Lower leg skin (tissue), 4 donors: ENCODE measurements at regions not wholly inside any gene's neighbourhood (a gene's known extent, or its start where the extent isn't known, plus 50 kb on each side); places are given as distances from the start of the nearest gene placed in this dataset.

Source experiments
- DNase-seq, 2 donors: peaks; one replicate each; pipeline ENCODE4 v3.0.0-alpha.2; 2019; ENCODE audit warnings: low spot score in 2 of 2
- H3K4me3 ChIP-seq: fragments of 200-600 bp; sonication (generic); 2 replicates; pipeline ENCODE4 v1.5.1; 2017; ENCODE audit warnings: mild to moderate bottlenecking, low read depth; ENCODE audit not compliant: poor library complexity, severe bottlenecking
- CTCF ChIP-seq, 3 donors: fragments of 450-650 bp; IDR thresholded peaks; one replicate each; pipeline ENCODE4 v1.5.1; 2016; ENCODE audit warnings: antibody characterized with exemption in 3 of 3, mild to moderate bottlenecking in 3 of 3, moderate library complexity in 2 of 3
- POLR2A ChIP-seq, 2 donors: fragments of 450-650 bp; IDR thresholded peaks; one replicate each; pipeline ENCODE4 v1.6.1; 2016 to 2017; ENCODE audit warnings: antibody characterized with exemption in 2 of 2, mild to moderate bottlenecking in 1 of 2, moderate library complexity in 1 of 2
- WGBS, 2 donors: methylation state at CpG; one replicate each; pipeline ENCODE4 v1.1.5; 2018; 5-methylcytosine and 5-hydroxymethylcytosine counted together
- intact Hi-C: fragments of 100-400 bp; cut with DNase I; formaldehyde crosslinking; loops from one replicate; pipeline ENCODE4 v1.15.0; 2023; ENCODE audit warnings: low total_unique reads

GRCh38 chr7:14960721-14961120 lies 58.2 kb upstream of the DGKB start:
- intact Hi-C loops = no loop called here
- DNase-seq = no peak
- TF ChIP-seq POLR2A (IDR thresholded peaks at IDR 0.05) (no peak), CTCF (IDR thresholded peaks at IDR 0.05) (no peak)
- 43% methylated on average over 3 of the region's 3 CpGs for WGBS, 2 donors
- H3K4me3 ChIP-seq = no peak overlapping the region

GRCh38 chr7:14959339-14959738 lies 56.8 kb upstream of the DGKB start:
- intact Hi-C loops = no loop called here
- no peak overlapping the region for H3K4me3 ChIP-seq
- no peak for DNase-seq
- no peak for TF ChIP-seq CTCF (IDR thresholded peaks at IDR 0.05)
- no peak for TF ChIP-seq POLR2A (IDR thresholded peaks at IDR 0.05)

GRCh38 chr7:14954035-14954434 lies 51.5 kb upstream of the DGKB start:
- 27 to 42% methylated on average over 3 of the region's 3 CpGs for WGBS, 2 donors
- intact Hi-C loops = no loop called here
- no peak overlapping the region for H3K4me3 ChIP-seq
- DNase-seq = no peak
- no peak for TF ChIP-seq POLR2A (IDR thresholded peaks at IDR 0.05)
- no peak for TF ChIP-seq CTCF (IDR thresholded peaks at IDR 0.05)
